ENCODE measurements at regions not wholly inside any gene's neighbourhood (a gene's known extent, or its start where the extent isn't known, plus 50 kb on each side); places are given as distances from the start of the nearest gene placed in this dataset.

DNA sequence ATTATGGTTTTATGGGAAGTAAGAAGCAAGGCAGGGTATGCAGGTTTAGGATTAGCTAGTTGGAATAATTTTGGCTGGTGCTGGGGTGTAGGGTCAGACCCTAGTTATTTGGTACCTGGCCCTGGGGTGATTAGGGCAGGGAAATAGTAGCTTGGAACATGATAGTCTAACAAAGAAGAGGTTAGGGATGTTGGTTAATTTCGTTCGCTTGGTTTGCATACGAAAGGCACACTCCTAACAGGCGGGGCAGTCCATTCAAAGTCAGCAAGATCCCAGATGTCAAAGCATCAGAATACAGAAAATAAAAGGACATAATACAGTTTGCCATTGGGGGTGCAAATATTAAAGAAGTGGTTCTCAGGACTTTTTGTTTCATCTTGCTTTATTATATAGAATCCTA, 55.7 kb upstream of the ITPRID1 start:
- Histone ChIP-seq H3K27ac (ENCODE audit: low read depth, low read length, poor library complexity, severe bottlenecking) (no peak overlapping the region), H3K27me3 (ENCODE audit: insufficient read depth, low read length) (no peaks in the 10 kb centered on the region), H4K20me1 (ENCODE audit: insufficient read depth, low read length) (no peaks in the 10 kb centered on the region), H2AFZ (ENCODE audit: low read length) (no peak overlapping the region), H3K4me1 (ENCODE audit: insufficient read depth, low read length, severe bottlenecking) (no peaks in the 10 kb centered on the region), H3K4me3 (ENCODE audit: low read depth, low read length, poor library complexity, severe bottlenecking) (no peak overlapping the region), H3K9ac (ENCODE audit: low read length) (no peak overlapping the region), H3K79me2 (ENCODE audit: insufficient read depth, low read length) (no peaks in the 10 kb centered on the region), H3K4me2 (ENCODE audit: low read length) (no peak overlapping the region), H3F3A (ENCODE audit: insufficient read depth, low read length) (no peaks in the 10 kb centered on the region), H3K36me3 (ENCODE audit: insufficient read depth, low read length) (no peaks in the 10 kb centered on the region), H3K9me2 (ENCODE audit: low read depth, low read length) (no peaks in the 10 kb centered on the region), H3K9me3 (ENCODE audit: low read length) (no peaks in the 10 kb centered on the region)
- no peak for TF ChIP-seq EZH2 (IDR thresholded peaks at IDR 0.05; ENCODE audit: borderline replicate concordance, low read length)
- TF ChIP-seq, protein P1, sequence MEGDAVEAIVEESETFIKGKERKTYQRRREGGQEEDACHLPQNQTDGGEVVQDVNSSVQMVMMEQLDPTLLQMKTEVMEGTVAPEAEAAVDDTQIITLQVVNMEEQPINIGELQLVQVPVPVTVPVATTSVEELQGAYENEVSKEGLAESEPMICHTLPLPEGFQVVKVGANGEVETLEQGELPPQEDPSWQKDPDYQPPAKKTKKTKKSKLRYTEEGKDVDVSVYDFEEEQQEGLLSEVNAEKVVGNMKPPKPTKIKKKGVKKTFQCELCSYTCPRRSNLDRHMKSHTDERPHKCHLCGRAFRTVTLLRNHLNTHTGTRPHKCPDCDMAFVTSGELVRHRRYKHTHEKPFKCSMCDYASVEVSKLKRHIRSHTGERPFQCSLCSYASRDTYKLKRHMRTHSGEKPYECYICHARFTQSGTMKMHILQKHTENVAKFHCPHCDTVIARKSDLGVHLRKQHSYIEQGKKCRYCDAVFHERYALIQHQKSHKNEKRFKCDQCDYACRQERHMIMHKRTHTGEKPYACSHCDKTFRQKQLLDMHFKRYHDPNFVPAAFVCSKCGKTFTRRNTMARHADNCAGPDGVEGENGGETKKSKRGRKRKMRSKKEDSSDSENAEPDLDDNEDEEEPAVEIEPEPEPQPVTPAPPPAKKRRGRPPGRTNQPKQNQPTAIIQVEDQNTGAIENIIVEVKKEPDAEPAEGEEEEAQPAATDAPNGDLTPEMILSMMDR (IDR thresholded peaks at IDR 0.05; ENCODE audit: low read length), result no peak

- Histone ChIP-seq H3K79me2 (ENCODE audit: insufficient read depth, low read length) (no peaks in the 10 kb centered on the region), H3K27me3 (ENCODE audit: insufficient read depth, low read length) (no peaks in the 10 kb centered on the region), H3K9ac (ENCODE audit: low read length) (no peak overlapping the region), H3F3A (ENCODE audit: insufficient read depth, low read length) (no peaks in the 10 kb centered on the region), H3K9me3 (ENCODE audit: low read length) (no peaks in the 10 kb centered on the region), H3K4me2 (ENCODE audit: low read length) (no peak overlapping the region), H3K27ac (ENCODE audit: low read depth, low read length, poor library complexity, severe bottlenecking) (no peak overlapping the region), H3K4me3 (ENCODE audit: low read depth, low read length, poor library complexity, severe bottlenecking) (no peak overlapping the region), H2AFZ (ENCODE audit: low read length) (no peak overlapping the region), H4K20me1 (ENCODE audit: insufficient read depth, low read length) (no peaks in the 10 kb centered on the region), H3K36me3 (ENCODE audit: insufficient read depth, low read length) (no peaks in the 10 kb centered on the region), H3K4me1 (ENCODE audit: insufficient read depth, low read length, severe bottlenecking) (no peaks in the 10 kb centered on the region), H3K9me2 (ENCODE audit: low read depth, low read length) (no peaks in the 10 kb centered on the region)
- TF ChIP-seq, protein P1 (IDR thresholded peaks at IDR 0.05; ENCODE audit: low read length), result no peak
- TF ChIP-seq EZH2 (IDR thresholded peaks at IDR 0.05; ENCODE audit: borderline replicate concordance, low read length), result no peak
Observed at GRCh38 chr7:31462636-31463035, 51.3 kb upstream of the ITPRID1 start.
